HG03064 (cell line): ENCODE measurements at regions not wholly inside any gene's neighbourhood (a gene's known extent, or its start where the extent isn't known, plus 50 kb on each side); places are given as distances from the start of the nearest gene placed in this dataset.
"Not testable (repeated sequence)": the region's sequence is repeated elsewhere in the genome, so short reads cannot be mapped to it uniquely, and the experiment has no call there.

Experiments used
- ATAC-seq: cut with Tn5 transposase; IDR thresholded peaks from one replicate; pipeline ENCODE4 v1.9.1; 2021; ENCODE audit warnings: low read depth; ENCODE audit not compliant: unreplicated experiment

GRCh38 chr6:74891349-74891831 lies 314.5 kb downstream of the COL12A1 start:
- ATAC-seq: no peak

GRCh38 chr6:74889635-74890034 lies 316.2 kb downstream of the COL12A1 start:
- no peak for ATAC-seq

DNA sequence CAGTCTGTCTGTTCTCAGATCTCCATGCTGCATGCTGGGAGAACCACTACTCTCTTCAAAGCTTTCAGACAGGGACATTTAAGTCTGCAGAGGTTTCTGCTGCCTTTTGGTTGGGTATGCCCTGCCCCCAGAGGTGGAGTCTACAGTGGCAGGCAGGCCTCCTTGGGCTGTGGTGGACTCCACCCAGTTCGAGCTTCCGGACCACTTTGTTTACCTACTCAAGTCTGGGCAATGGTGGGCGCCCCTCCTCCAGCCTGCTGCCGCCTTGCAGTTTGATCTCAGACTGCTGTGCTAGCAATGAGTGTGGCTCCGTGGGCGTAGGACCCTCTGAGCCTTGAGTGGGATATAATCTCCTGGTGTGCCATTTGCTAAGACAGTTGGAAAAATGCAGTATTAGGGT lies 317.1 kb downstream of the COL12A1 start:
- ATAC-seq: not testable (repeated sequence)

GRCh38 chr6:74879976-74880375 lies 325.9 kb downstream of the COL12A1 start:
- no peak for ATAC-seq

GRCh38 chr6:74879234-74879633 lies 326.6 kb downstream of the COL12A1 start:
- ATAC-seq: no peak

DNA sequence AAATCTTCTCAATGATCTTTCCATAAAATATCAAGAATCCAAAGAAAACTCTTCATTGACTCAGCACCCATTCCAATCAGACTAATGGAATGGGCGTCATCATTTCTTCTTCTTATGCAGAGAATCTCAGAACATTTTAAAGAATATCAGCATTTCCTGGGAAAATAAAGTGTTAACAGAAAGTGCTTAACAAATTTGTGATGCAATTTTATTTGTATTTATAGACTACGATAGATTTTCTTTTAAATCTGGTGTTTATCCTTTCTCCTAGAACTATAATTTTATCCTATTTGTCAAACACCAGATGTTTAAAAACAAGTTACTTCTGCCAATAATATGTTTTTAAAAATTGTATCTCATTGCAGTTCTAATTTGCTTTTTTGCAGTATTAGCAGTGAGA lies 330.7 kb downstream of the COL12A1 start:
- no peak for ATAC-seq

GRCh38 chr6:74872754-74873476 lies 332.9 kb downstream of the COL12A1 start:
- no peak for ATAC-seq

DNA sequence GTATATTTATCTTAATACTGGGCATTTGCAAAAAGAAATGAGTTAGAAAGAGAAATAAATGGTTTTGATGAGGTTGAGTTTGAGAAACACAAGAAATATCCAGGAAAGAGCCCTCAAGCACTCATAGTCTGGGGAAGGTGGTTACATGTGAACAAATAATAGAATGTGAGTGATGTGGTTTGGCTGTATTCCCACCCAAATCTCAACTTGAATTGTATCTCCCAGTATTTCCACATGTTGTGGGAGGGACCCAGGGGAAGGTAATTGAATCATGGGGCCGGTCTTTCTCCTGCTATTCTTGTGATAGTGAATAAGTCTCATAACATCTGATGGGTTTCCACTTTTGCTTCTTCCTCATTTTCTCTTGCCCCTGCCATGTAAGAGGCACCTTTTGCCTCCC lies 334.1 kb downstream of the COL12A1 start:
- ATAC-seq: no peak

GRCh38 chr6:74870403-74870802 lies 335.4 kb downstream of the COL12A1 start:
- no peak for ATAC-seq

GRCh38 chr6:74867291-74867690 lies 338.6 kb downstream of the COL12A1 start:
- ATAC-seq: no peak

GRCh38 chr6:74863968-74864367 lies 341.9 kb downstream of the COL12A1 start:
- no peak for ATAC-seq

DNA sequence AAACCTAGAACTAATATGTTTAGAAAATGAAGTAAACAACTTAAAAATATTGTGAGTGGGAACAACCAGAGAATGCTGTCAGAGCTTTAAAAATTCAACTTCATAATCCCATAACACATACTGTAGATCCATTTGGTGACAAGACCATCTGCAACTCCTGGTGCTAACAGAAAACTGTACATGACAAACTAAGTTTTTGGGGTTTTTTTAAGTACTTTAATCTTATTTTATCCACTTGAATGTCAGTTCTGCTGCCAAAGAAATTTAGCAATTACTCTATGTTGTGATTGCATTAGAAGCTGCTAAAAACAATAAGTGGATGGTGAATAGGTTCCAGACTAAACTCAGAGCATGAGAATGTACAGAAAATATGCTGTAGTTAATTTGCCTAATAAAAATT lies 345.4 kb downstream of the COL12A1 start:
- no peak for ATAC-seq

- no peak for ATAC-seq
These were observed 348.7 kb downstream of the COL12A1 start for GRCh38 chr6:74857157-74857556.

DNA sequence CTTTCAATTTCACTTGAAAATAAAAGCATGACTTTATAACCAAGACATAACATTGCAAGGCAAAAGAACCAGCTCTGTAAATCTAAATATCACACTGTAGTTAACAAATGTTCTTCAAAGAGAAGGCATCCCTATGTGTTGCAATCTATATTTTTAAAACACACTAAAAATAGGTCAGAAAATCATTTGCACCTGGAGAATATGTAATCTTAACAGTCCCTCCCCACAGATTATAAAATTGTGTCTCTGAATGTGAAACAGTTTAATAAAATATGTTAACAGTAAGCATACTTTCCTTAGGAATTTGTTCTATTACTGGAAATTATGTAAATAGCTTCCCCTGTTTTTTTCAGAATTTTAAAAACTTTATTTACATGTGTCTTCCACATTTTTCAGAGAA lies 351.9 kb downstream of the COL12A1 start:
- ATAC-seq: no peak

DNA sequence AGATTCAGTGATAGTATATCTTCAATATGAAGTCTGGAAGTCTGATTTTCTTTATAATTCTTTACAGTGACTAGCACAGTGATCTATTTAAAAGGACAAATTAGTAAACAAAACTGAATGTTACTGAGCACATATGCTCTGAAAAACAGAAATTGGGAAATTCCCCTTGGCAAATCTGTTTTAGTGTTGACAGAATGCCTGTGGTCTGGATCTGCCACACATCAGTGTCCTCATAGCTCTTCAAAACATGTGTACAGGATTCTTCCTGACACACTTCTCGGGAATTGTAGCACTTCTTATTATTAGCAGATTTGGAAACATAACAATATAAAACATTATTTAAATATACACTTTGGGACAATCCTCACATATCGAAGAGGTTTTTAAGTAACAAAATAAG lies 354.3 kb downstream of the COL12A1 start:
- ATAC-seq: no peak

DNA sequence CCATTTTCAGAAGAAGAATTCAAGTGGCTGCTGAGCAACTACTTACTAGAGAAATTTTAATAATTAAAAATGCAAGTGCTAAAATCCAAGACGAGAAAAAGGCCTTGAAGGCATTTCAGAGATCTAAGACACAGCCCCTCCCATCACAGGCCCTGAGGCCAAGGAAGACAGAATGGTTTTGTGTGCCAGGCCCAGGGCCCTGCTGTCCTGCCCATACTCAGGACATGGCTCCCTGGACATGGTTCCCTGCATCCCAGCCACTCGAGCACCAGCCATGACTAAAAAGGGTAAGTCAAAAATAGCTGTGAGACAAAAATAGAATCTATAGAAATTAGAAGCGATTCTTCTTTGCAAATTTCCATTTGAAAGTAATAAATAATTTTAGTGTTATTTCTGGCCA lies 364.9 kb downstream of the COL12A1 start:
- no peak for ATAC-seq

DNA sequence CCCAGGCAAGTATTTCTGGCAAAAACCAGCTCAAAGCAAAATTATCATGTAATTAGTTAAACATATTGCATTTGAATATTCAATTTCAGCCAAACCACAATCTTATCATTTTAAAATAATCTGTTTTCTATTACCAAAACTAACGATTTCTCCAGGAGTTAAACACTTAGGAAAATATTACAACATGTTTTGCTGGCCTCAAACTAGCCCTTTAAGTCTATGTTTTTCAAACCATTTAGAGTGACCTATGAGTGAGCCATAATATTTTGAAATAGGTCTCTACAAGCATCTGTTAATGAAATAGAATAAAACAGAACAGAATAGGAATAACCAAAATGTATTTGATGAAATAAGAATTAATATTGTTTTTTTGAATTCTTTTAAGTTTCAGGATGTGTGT lies 370.9 kb downstream of the COL12A1 start:
- ATAC-seq: no peak

GRCh38 chr6:74826263-74826662 lies 379.6 kb downstream of the COL12A1 start:
- ATAC-seq: no peak

DNA sequence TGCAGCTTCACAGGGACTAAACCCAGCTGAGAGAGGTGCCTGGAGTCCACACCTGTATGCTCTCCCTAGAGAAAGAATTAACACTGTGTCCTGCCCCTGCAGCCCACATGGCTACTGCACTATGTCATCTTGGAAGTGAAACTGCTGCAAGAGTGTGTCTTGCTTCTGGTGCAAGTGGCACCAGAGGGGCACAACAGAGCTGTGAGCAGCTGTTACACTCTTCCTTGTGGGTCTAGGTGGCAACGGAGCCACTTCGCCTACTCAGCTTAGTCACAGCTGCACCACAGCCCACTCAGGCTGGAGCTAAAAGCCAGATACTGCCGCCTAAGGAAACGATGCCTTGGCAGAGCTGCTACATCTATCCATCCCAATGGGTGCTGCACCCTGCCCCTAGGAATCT lies 391.4 kb downstream of the COL12A1 start:
- no peak for ATAC-seq

GRCh38 chr6:74807674-74808073 lies 398.2 kb downstream of the COL12A1 start:
- no peak for ATAC-seq

GRCh38 chr6:74805916-74806696 lies 399.7 kb downstream of the COL12A1 start:
- ATAC-seq: no peak

- ATAC-seq: no peak
These were observed 407.6 kb downstream of the COL12A1 start for GRCh38 chr6:74798302-74798701.
